ENCODE measurements at regions not wholly inside any gene's neighbourhood (a gene's known extent, or its start where the extent isn't known, plus 50 kb on each side); places are given as distances from the start of the nearest gene placed in this dataset.
A peak's percentile ranks its signal among the peaks of the same experiment; 100 is the strongest.
"Not testable (repeated sequence)": the region's sequence is repeated elsewhere in the genome, so short reads cannot be mapped to it uniquely, and the experiment has no call there.

DNA sequence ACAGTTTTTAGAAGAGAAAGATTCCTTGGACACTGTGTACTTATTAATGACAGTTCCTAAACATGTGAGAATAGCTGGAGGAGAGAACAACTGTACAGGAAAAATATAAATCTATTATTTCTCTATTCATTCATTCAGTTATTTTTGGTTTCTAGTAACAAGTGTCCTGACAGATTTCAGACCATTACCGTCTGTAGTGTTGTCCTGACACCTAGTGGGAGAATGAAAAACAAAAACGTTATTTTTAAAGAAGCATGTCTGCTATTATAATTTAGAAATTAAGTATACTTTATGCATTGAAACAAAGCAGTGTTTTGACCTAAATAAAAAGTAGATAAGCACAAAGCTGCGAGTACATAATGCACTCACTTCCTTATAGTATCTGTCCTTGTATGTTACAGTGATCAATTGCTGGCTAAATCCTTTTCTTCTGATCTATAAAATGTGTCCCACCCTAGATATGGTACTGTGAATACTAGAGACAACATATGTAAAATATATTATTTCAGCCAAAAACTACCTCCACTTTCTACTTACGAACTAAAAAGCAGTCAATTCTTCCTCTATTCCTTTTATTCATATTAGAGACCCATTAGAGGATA is 575.6 kb downstream of the ARL4A start:
- Histone ChIP-seq H3K9me3 (ENCODE audit: control insufficient read depth in 2 of 3, insufficient read depth in 1 of 3, low read length in 3 of 3) (no peaks in the 10 kb centered on the region), H3K4me3 (ENCODE audit: low read length in 3 of 3) (no peak overlapping the region), H3K27ac (ENCODE audit: low read depth in 2 of 2, low read length in 2 of 2) (no peak overlapping the region), H3K9ac (ENCODE audit: low read length in 3 of 3) (no peak overlapping the region), H3K4me1 (ENCODE audit: control insufficient read depth in 2 of 3, insufficient read depth in 2 of 3, low read depth in 1 of 3, low read length in 3 of 3) (no peaks in the 10 kb centered on the region), H3K27me3 (ENCODE audit: control insufficient read depth, insufficient read depth, low read length) (no peaks in the 10 kb centered on the region), H3K36me3 (ENCODE audit: control insufficient read depth in 2 of 3, insufficient read depth in 3 of 3, low read length in 3 of 3) (no peaks in the 10 kb centered on the region)
- TF ChIP-seq, protein P1, sequence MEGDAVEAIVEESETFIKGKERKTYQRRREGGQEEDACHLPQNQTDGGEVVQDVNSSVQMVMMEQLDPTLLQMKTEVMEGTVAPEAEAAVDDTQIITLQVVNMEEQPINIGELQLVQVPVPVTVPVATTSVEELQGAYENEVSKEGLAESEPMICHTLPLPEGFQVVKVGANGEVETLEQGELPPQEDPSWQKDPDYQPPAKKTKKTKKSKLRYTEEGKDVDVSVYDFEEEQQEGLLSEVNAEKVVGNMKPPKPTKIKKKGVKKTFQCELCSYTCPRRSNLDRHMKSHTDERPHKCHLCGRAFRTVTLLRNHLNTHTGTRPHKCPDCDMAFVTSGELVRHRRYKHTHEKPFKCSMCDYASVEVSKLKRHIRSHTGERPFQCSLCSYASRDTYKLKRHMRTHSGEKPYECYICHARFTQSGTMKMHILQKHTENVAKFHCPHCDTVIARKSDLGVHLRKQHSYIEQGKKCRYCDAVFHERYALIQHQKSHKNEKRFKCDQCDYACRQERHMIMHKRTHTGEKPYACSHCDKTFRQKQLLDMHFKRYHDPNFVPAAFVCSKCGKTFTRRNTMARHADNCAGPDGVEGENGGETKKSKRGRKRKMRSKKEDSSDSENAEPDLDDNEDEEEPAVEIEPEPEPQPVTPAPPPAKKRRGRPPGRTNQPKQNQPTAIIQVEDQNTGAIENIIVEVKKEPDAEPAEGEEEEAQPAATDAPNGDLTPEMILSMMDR (IDR thresholded peaks at IDR 0.05; ENCODE audit: borderline replicate concordance, extremely low read depth, insufficient read depth), result peak; percentile 47
- FAIRE-seq (peak; percentile 94), DNase-seq (peak in 2 of 5 donors; percentile 58 to 74)
- intact Hi-C loops (cut with DNase I), result no loop called here

DNA sequence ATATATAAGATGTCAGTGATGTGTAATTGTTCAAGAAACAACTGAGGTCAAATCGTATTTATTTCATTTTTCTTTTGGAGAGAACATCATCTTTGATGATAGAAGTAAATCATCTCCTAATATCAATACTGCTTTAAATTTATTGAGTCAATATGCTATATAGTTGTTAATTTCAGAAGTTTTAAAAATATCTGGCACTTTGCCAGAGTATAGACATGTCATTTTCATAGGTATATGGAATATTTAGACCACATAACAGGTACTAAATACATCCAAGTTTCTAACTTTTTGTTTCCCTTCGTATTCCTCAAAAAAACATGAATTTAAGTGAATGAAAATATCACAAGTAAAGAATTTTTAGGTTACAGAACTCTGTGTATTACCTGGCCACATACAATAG is 577.8 kb downstream of the ARL4A start:
- intact Hi-C loops (cut with DNase I), result no loop called here
- no peak overlapping the region for H3K4me3 ChIP-seq (ENCODE audit: low read length in 3 of 3)
- H3K27ac ChIP-seq (ENCODE audit: low read depth in 2 of 2, low read length in 2 of 2), result no peak overlapping the region
- no peaks in the 10 kb centered on the region for H3K36me3 ChIP-seq (ENCODE audit: control insufficient read depth in 2 of 3, insufficient read depth in 3 of 3, low read length in 3 of 3)
- no peak overlapping the region for H3K9ac ChIP-seq (ENCODE audit: low read length in 3 of 3)
- no peak for DNase-seq
- H3K9me3 ChIP-seq (ENCODE audit: control insufficient read depth in 2 of 3, insufficient read depth in 1 of 3, low read length in 3 of 3), result no peaks in the 10 kb centered on the region
- H3K4me1 ChIP-seq (ENCODE audit: control insufficient read depth in 2 of 3, insufficient read depth in 2 of 3, low read depth in 1 of 3, low read length in 3 of 3), result no peaks in the 10 kb centered on the region
- no peaks in the 10 kb centered on the region for H3K27me3 ChIP-seq (ENCODE audit: control insufficient read depth, insufficient read depth, low read length)
- no peak for FAIRE-seq
- TF ChIP-seq, protein P1 (IDR thresholded peaks at IDR 0.05; ENCODE audit: borderline replicate concordance, extremely low read depth, insufficient read depth), result no peak

DNA sequence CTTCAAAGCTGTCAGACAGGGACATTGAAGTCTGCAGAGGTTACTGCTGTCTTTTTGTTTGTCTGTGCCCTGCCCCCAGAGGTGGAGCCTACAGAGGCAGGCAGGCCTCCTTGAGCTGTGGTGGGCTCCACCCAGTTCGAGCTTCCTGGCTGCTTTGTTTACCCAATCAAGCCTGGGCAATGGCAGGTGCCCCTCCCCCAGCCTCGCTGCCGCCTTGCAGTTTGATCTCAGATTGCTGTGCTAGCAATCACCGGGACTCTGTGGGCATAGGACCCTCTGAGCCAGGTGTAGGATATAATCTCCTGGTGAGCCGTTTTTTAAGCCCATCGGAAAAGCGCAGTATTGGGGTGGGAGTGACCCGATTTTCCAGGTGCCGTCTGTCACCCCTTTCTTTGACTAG is 586.8 kb downstream of the ARL4A start:
- H3K4me1 ChIP-seq (ENCODE audit: control insufficient read depth in 2 of 3, insufficient read depth in 2 of 3, low read depth in 1 of 3, low read length in 3 of 3); H3K27ac ChIP-seq (ENCODE audit: low read depth in 2 of 2, low read length in 2 of 2); H3K36me3 ChIP-seq (ENCODE audit: control insufficient read depth in 2 of 3, insufficient read depth in 3 of 3, low read length in 3 of 3); H3K4me3 ChIP-seq (ENCODE audit: low read length in 3 of 3); DNase-seq; FAIRE-seq; H3K27me3 ChIP-seq (ENCODE audit: control insufficient read depth, insufficient read depth, low read length); H3K9ac ChIP-seq (ENCODE audit: low read length in 3 of 3); H3K9me3 ChIP-seq (ENCODE audit: control insufficient read depth in 2 of 3, insufficient read depth in 1 of 3, low read length in 3 of 3): not testable (repeated sequence)
- intact Hi-C loops (cut with DNase I), result loop anchor here (10.0 kb wide), 1 partner anchor 1411 kb away; no protein-coding TSS in a partner anchor

DNA sequence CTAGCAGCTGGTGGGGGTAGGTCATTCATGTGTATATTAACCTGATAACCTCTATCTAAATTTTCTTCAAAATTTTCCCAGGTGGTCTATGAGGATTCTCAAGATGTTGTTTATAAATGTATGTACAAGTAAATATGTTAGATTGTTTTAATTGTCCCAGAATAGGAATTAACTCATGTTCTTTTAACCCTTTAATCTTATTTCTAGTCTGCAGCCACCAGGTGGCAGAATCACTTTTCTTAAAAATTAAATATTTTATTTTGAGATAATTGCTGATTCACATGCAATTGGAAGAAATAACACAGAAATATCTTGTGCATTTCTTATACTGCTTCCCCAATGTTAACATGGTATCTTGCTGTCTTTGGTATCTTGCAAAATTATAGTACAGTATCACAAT is 589.5 kb downstream of the ARL4A start:
- H3K27me3 ChIP-seq (ENCODE audit: control insufficient read depth, insufficient read depth, low read length), result no peaks in the 10 kb centered on the region
- no peak overlapping the region for H3K4me3 ChIP-seq (ENCODE audit: low read length in 3 of 3)
- no peak for DNase-seq
- no peaks in the 10 kb centered on the region for H3K4me1 ChIP-seq (ENCODE audit: control insufficient read depth in 2 of 3, insufficient read depth in 2 of 3, low read depth in 1 of 3, low read length in 3 of 3)
- H3K27ac ChIP-seq (ENCODE audit: low read depth in 2 of 2, low read length in 2 of 2), result no peak overlapping the region
- no peak overlapping the region for H3K9ac ChIP-seq (ENCODE audit: low read length in 3 of 3)
- no peaks in the 10 kb centered on the region for H3K36me3 ChIP-seq (ENCODE audit: control insufficient read depth in 2 of 3, insufficient read depth in 3 of 3, low read length in 3 of 3)
- TF ChIP-seq, protein P1 (IDR thresholded peaks at IDR 0.05; ENCODE audit: borderline replicate concordance, extremely low read depth, insufficient read depth), result no peak
- intact Hi-C loops (cut with DNase I), result loop anchor here (10.0 kb wide), 1 partner anchor 1408 kb away; no protein-coding TSS in a partner anchor
- FAIRE-seq, result no peak
- no peaks in the 10 kb centered on the region for H3K9me3 ChIP-seq (ENCODE audit: control insufficient read depth in 2 of 3, insufficient read depth in 1 of 3, low read length in 3 of 3)
